ENCODE measurements at regions not wholly inside any gene's neighbourhood (a gene's known extent, or its start where the extent isn't known, plus 50 kb on each side); places are given as distances from the start of the nearest gene placed in this dataset.
"Not testable (repeated sequence)": the region's sequence is repeated elsewhere in the genome, so short reads cannot be mapped to it uniquely, and the experiment has no call there.

DNA sequence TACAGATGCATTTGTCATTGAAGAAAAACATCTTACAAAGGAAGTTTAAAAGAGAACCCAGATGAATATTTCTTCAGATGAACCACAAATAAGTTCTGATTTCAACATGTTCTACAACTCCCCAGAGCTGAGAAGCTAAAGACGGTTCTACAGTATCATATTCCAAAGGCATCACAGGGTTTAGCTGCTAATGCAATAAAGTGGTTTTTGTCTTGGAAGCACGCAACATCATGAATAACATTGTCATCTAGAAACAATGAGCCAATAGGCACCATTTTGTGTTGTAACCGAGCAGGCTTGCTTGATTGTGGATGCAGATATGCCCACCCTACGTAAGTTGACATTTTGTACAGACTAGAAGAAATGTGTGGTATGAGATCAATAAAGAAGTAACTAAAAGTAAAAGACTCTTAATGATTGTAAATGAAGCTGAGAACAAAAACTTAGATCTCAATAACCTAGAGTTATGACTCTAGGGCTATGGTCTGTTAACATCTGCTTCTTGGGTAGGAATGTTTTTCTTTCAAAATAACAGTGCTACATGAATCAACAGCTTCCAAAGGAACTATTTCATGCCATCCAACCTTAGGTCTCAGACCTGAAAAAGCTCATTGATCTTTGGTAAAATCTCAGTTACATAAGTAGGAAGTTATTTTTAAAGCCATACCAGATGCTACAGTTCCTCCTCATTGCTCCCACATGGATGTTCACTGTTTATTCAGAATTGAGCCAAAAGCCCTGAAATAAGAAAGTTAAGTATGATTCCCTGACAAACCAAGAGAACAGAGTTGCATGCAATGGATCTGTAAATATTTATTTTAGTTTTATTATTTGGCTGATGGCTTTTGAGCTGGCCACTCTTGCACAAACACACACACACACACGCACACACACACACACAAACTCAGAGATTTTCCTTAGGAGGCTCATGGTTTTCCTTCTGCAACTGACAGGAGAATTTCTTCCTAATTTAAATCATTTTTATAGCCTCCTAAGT is 118.7 kb upstream of the SLCO6A1 start:
- no peak for DNase-seq

GRCh38 chr5:102622262-102622661 is 123.5 kb upstream of the SLCO6A1 start:
- no peak for DNase-seq

- DNase-seq, result no peak
Measured at GRCh38 chr5:102623329-102624065, 124.7 kb upstream of the SLCO6A1 start.

DNA sequence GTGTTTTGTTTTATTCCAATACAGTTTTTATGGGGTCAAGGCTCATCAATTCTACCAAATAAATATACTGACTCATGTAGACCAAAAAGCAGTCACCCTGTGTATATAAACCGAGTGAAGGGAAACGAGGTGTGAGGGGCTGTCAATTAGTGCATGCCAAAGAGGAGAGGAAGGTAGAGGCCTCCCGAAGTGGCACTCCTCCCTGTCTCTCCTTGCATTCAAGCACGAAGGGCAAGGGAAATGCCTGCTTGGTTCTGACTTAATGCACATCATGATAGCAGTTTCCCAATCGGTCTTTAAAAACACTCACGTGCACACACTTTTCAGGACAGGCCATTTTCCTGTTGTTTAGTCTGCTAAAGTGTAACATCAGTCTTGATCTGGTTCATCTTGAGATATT is 125.6 kb upstream of the SLCO6A1 start:
- DNase-seq, result no peak

DNA sequence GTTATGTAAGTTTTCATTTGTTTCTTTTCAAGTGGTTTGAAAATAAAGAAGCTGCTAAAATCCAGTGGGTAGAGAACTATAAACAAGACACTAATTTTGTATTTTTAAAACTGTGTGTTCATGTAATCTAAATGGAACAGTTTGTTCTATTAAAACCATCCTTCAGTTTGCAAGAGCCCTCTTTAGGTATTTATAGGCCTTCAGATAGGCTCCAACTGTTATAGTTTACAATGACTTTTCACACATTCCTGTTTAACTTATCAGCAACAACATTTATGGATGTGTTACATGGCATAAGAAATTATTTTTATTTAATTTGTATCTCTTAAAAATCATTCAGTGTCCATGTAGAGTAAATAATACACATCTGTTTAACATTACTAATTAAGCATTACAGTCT is 126.7 kb upstream of the SLCO6A1 start:
- DNase-seq, result no peak

- DNase-seq, result no peak
Measured at GRCh38 chr5:102625928-102626327, 127.1 kb upstream of the SLCO6A1 start.

DNA sequence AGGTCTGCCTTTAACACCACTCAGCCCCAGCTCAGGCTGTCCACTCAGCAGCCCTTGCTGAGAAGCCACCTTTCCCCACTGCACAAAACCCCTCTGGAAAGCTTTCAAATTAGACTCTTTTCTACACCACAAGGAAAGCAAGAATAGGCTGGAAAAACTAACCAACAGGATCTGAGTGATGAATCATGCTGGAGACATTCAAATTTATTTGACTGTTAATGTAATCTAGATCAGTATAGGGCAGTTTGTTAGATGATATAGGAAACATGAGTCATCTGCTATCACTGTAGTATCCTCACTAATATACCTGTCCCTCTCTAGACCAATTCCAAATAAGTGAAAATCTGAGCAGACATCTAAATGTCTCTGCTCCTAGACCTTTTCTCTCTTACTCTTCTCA is 127.8 kb upstream of the PAM start:
- no peak for DNase-seq

DNA sequence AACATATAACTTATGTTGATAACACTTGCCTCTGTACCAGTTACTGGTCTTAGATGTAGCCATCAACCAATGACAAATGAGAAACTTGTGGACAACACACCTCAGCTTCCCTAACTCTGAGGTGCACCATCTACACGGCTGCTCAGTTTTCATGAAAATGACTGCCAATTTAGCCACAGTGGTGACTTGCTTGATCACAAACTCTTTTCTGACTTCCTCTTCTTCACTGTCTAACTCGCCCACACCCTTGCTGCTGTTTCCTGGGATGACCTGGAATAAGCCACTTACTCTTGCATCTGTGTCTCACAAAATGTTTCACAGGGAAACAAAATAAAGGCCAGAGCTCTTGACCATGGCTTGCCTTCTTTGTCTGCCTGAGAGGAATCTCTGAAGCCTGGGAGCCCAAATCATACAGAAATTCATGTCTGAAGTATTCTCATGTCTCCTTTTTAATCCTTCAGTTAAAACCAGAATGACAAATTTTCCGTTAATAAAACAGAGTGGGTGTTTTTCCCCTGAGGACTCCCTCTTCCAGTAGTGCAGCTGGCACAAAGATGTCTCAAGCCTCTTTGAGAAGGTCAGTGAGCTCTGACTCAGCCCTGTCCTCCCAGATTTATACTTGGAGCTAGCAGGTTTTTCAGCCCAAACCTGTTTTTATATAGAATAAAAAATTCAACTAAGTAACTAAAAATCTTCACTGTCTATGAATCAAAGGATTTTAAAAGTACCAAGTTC is 126.5 kb upstream of the PAM start:
- no peak for DNase-seq

DNA sequence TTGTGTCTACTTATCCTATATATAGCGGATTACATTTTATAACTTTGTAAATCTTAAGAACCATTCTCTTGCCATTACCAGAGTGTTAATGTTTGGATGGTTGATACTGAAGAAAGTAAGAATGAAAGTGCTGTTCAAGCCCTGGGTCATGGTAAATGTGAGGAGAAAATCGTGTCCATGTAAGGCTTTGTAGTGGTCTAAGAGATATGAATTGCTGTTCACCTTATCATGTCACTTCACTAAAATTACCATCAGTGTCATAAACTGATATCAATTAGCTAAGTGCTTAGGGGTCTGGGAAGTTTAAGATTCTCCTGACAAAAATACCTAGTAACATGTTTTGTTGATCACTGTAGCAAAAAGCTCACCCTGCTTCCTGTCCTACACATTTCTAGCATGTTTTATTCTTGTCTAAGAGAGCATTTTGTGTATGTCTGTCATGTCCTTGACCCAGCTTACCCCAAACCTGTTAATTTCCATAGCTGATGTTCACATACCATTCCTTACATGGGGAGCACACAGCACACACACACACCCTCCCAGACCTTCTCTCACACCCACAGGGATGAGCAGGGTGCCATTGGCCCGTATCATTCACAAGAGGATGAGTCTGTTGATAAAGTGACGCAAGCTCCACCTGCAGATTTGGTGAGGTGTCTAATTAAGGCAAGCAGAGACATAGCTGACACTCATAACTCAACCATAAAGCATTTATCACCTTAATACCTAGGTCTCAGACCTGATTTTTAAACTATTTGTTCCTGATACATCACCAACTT is 125.1 kb upstream of the PAM start:
- DNase-seq, result no peak

DNA sequence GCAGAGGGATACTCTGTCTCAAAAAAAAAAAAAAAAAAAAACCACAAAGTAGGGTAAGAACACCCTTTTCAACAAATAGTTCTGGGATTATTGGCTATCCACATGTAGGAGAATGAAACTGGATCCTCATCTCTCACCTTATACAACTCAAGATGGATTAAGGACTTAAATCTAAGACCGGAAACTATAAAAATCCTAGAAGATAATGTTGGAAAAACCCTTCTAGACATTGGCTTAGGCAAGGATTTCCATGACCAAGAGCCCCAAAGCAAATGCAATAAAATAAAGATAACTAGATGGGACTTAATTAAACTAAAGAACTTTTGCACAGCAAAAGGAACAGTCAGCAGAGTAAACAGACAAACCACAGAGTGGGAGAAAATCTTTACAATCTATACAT is 119.7 kb upstream of the PAM start:
- not testable (repeated sequence) for DNase-seq

DNA sequence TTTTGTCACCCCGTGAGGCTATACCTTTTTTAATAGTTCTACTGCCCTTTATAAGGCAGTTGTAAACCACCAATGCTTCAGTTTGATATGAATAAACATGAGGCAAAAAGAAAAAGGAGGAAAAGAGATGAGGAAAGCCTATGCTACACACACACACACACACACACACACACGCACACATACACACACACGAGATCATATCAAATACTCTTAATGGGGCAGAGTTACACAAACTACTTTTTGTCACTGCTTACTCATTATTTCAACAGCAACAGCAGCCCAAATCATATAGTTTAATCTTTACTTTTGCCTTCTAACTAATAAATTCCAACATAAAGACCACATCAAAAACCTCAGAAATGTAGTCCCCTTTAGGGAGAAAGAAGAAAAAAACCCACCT is 116.8 kb upstream of the PAM start:
- no peak for DNase-seq

GRCh38 chr5:102638912-102639652 is 116.0 kb upstream of the PAM start:
- no peak for DNase-seq

DNA sequence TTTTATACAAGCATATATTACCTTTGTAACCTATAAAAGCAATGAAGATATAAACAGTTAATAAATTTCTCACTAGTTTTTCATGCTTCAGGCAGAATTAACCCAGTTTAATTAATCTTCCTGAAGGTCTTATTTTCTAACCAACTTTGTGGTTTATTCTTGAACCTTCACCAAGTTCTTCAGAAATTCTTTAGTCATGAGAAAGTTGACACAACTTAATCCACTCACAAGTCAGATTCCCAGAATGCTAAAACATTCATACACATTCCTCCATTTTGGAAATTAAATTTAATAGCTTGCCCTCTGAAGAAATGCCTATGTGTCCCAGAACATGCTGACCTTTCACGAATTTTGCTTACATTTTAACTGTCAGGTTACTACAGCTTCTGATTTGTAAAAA is 105.4 kb upstream of the PAM start:
- DNase-seq, result no peak

DNA sequence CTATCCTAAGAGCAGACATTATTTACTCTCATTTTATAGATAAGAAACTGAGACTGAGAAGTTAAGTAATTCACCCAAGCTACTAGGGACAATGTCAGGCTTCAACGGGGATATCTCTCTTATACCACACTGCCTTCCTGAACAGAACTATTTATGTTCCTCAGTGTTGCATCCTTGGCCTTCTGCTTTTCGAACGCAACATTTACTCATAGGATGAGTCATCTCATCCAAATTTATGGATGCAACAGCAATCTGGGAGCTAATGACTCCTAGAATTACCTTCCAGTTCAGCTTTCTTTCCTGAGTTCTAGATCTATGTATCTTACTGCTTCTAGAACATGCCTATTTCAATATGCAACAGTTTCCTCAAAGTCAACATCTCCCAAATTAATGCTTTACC is 103.6 kb upstream of the PAM start:
- no peak for DNase-seq

DNA sequence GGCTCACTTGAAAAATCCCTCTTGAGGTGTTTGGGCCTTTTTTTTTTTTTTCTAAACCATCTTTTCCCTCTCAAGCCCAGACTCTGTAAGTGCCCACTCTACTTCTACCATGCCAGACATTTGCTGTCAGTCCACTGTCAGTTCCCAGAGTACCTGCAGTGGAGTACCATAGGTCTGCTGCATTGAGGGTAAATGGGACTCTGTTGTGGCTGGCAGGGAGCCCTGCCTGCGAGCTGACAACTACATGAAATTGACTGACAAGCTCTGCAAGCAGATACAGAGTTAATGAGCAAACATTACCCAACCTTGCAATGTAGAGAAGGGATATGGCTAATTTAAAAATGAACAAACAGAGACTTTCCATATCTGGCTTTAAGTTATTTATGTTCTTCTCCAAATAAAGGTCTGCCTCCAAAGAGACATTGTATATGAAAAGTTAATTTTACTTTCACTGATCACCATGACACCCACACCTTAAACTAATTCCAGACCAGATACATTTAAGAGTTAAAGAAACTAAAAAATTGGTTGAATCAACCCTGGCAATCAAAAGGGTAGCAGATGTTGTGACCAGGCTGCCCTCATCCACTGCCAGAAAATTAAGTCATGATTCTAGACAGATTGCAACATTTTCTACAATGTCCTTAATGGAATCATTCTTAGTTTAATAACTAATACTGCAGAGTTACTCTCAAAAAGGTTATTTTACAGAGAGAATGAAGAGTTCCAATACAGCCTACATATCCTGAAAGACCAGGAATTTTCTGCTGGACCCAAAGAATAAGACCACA is 100.4 kb upstream of the PAM start:
- no peak for DNase-seq

GRCh38 chr5:102659151-102659550 is 96.0 kb upstream of the PAM start:
- no peak for DNase-seq

GRCh38 chr5:102660111-102660510 is 95.0 kb upstream of the PAM start:
- no peak for DNase-seq

- no peak for DNase-seq
Measured at GRCh38 chr5:102663749-102664530, 91.2 kb upstream of the PAM start.

GRCh38 chr5:102664616-102665335 is 90.3 kb upstream of the PAM start:
- DNase-seq, result no peak

Data from stimulated activated CD4-positive, alpha-beta T cell treated with anti-CD3 and anti-CD28 coated beads, Interleukin-4, amount 100 ng/mL, for 4 hours (primary cell).